Pons (tissue), 1 donor: ENCODE measurements at regions not wholly inside any gene's neighbourhood (a gene's known extent, or its start where the extent isn't known, plus 50 kb on each side); places are given as distances from the start of the nearest gene placed in this dataset.

Experiments
- DNase-seq: peaks from one replicate; pipeline ENCODE4 v3.0.0-alpha.2; 2016; ENCODE audit warnings: low spot score

DNA sequence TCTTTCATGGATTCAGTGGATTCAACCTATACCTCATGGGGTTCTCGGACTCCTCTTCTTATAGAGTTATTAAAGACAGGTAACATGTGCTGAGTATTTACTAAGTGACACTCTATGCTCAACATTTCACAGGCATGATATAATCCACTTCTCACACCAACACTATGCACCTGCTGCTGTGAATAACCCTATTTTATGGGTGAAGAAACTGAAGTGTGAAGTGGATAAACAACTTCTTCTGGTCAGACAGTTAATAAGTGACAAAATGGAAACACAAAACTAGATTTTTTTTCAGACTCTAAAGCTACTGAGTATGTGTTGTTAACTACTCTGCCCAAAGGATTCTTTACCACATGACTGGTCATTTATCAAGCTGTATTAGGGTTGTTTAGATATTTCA is 403.5 kb downstream of the DIPK2A start:
- DNase-seq: no peak

DNA sequence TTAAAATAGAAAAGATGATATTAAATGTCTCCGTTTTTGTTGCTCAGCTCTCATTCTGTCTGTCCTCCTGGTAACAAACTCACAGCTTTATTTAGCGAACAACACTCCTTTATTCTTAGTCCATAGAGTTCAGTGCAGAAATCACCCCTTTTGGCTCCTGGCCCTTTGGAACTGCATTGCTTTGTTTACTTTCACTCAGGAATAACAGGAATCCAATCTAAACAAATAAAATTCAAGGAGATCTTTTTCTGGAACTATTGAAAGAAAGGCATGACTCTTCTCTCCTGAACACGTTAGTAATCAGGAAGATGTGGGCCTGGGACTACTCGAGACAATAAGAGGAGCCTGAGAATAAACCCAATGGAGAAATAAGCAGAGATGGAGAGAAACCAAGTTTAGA is 409.2 kb downstream of the DIPK2A start:
- peak; percentile 95 for DNase-seq

DNA sequence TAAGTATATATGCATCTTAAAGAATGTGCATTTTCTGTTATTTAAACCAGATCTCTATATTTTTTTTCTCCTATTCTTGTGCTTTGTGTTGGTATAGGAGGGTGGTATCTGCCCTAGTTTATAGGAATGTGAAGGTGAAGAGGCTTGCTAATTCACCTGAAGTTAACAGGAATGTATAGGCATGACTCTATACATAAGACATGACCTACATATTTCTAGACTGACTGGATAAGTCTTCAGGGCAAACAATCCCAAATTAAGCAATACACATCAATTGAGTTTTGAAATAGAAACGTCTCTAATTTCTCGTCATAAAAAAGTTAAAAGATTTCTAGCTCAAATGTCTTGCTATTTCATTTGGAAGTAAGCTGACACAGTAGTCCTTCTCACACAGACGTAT is 410.0 kb downstream of the DIPK2A start:
- DNase-seq: no peak

DNA sequence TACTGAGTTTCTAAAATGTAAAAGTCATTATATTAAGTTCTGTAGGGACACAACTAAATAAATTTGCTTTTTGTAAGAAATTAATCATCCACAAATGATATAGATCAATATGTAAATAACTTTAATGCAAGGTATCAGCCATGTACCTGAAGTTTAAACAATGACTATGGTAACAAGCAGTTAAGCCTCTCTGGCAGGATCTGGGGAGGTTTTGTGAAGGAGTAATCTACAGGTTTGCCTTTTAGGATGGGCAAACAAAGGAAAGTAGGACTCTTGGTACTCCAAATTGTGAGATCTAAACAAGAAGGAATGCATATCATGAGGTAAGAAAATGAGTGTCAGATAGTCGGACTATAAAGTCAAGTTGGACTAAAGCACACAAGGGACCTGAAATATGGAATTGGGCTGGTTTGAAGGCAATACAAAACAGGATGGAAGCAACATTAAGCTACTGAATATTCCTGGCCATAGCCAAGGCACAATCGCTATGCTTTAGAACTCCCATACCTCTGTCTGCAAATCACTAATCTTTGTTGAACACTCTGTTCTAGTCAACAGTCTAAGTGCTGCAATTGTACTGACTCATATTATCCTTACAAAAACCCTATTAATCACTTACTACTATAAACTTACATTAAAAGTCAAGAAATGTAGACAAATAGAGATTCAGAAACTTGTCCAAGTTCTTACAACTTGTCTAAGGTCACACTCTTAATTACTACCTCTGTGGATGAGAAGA is 412.8 kb downstream of the DIPK2A start:
- no peak for DNase-seq

DNA sequence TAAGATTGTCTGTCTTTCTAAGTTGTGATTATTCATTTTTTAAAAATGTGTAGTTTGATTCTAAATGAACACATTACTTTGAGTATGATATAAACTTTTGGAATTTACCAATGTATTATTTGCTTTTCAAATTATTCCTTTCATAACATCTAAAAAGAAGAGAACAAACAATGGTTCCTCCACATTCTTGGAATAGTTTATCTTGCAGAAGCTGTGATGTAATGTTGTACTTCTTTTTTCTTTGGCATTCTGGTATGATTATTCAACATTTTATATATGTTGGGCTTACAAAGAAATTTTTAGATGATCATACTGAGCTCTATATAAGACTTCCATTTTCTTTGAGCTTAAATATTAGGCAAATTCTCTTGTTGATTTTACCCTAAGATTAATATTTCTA is 419.2 kb downstream of the DIPK2A start:
- DNase-seq: no peak

DNA sequence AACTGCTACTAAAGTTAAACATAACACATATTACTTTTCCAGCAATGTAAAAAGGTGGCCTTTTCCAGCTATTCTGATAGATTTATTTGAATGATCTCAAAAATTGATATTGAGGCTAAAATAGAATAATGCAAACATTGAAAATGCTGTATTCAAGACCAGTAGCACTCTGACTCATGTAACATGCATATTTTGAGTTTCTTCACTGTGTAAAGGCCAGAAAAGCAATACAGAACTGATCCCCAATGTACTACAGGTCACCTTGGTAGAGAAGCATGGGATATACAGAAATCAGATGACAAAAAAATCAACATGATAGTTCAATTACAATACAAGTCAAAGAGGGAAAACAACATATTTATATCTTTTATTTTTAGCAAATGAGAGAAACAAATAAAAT is 419.6 kb downstream of the DIPK2A start:
- no peak for DNase-seq

DNA sequence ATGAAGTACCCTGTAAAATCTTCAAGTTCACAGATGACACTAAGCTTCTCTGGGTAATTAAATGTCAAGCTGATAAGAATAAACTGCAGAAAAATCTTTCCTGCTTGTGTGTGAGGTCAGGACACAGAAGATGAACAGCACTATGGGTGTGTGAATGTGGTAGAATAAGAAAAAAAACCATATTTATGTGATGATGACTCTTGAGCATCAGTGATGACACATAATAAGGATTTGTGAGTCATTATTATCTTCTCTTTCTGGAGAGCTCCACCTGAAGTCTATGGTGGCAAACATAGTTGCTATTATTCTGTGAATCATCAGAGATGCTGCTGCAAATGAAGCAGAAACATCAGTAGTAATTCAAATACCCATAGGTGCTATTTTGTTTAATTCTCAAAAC is 422.4 kb downstream of the DIPK2A start:
- no peak for DNase-seq

DNA sequence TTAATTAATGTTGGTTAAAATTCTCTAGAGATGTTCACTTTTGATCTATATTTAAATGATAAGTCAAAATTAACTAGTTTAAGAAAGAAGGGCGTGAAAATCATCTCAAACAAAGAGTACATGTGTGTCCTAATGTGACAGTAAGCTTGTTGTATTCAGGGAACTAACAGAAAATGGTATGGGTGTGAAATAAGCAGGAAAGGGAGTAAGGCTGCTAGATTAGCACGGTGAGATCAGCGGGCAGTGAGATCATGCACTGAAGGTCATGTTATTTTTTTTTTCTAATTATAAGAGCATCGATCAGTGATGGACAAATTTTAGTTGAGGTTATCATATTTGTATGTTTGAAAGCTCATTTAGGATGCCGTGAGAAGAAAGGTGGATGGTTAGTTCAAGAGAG is 430.8 kb downstream of the DIPK2A start:
- DNase-seq: no peak

DNA sequence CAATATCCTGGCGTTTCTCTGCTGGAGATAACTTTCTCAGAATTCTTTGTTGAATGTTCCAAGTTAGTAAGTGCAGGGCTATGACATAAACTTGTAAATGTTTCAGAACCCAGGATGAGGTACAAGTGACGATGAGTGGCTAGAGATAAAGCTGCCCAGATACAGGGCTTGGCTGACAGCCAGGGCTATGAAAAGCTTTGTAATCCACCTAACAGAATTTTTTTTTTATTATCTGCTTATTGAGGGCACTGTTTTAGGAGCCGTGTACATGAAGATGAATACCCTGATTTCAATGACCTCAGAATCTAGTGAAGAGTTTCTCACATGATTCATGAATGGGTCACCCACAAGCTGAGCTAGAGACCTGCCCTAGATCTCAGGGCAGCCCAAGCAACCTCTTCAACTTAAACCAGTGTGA is 431.4 kb downstream of the DIPK2A start:
- no peak for DNase-seq

DNA sequence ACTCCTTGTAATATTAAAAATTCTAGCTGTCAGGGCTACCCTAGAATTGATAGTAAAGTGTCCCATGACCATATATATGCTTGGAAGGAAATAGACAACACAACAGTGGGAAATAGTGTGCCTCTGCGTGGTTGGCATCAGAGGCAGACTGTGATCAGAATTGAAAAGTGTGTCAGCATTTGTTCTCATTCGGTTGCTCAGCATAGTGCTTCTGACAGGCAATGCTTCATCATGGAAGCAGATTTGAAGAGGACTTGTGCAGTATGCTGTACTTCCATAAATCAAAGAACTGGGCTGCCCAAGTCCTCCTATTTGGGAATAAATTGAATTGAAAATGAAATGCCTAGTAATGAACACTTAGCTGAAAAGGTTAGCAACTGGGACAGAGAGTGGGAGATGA is 435.7 kb downstream of the DIPK2A start:
- peak; percentile 59 for DNase-seq

DNA sequence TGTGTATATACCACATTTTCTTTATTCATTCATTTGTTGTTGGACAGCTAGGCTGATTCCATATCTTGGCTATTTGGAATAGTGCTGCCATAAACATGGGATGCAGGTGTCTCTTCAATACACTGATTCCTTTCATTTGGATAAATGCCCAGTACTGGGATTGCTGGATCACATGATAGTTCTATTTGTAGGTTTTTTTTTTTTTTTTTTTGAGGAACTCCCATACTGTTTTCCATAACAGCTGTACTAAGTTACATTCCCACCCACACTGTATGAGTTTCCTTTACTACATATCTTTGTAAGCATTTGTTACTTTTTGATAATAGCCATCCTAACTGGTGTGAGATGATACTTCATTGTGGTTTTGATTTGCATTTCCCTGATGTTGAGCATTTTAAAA is 437.7 kb downstream of the DIPK2A start:
- no peak for DNase-seq

DNA sequence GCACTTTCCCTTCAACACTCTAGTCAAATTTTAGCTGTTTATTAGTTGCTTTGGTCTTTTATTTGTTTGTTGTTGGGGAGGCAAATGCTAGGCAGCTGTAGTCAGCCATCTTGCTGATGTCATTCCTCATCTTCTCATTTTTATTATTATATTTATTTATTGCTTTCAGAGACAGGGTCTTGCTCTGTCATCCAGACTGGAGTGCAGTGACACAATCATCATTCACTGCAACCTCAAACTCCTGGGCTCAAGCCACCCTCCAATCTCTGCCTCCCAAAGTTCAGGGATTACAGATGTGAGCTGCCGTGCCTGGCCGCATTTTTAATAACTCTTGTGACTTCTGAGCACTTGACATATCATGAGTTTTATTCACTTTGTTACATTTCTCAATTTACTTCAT is 441.4 kb downstream of the DIPK2A start:
- DNase-seq: no peak

DNA sequence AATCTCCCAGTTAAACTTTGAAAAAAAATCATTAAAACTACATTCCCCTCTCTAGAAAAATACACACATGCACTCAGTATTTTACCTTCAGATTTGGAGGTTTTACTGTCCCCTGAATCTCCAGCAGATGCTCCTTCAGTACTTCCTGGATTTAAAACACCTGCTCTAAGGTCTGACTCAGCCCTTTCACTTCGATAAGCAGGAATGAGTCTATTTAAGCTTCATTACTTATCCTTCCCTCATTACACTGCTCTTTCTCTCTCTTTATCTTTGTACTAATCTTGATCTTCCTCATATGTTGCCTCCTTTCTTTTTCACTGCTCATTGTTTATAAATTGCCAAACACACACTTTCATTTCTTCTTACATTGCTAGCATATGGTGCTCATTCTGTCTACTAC is 443.9 kb downstream of the DIPK2A start:
- no peak for DNase-seq

DNA sequence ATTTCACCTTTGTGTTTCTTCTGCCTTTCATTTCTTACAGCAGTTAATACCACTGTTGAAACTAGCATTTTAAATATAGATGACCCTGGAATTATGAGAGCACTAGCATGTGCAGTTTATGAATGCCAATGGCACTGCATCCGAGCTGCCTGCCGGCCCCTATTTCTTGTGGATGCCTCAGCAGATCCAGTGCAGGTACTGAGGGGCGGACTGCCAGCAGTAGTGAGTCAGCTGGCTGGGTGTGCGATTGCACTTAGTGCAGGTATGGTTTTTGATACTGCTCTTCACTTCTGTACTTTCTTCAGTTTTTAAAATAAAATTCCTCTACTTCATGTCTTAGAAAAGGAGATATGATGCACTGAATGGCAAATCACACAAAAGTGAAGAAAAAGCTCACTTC is 453.0 kb downstream of the DIPK2A start:
- DNase-seq: no peak

DNA sequence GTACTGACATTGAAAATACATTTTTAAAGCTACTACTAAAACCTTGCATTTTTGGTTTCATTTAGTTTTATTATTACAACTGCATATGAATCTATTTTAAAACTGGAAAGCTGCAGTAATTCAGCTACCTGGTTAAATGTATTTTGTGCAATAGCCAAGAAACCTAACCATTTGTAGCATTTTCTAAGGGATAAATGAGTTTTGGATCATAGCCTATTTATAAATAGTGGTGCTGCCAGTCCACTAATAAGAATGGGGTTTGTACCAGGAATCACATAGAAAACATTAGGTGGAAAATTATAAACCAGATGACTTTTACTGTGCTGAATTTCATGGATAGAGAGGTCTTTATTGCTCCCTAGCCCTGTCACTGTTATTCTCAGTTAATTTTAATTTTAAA is 454.7 kb downstream of the DIPK2A start:
- no peak for DNase-seq

DNA sequence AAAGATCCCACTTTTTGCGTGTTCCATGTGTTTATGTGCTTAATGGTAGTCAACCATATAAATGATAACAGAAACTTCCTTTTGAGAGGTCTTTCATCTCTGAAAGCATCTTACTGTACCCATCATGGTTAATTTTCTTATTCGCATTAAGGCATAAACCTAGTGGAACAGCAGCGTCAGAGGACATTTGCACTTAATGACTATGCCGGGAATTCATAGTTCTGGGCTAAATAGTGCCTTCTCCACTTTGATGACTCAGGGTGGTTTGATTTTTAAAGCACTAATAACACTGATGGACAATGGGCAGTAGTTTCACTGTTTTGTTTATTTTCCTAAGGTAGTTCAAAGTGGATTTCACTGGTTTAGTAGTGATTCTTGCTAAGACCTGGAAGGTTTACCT is 455.3 kb downstream of the DIPK2A start:
- no peak for DNase-seq

DNA sequence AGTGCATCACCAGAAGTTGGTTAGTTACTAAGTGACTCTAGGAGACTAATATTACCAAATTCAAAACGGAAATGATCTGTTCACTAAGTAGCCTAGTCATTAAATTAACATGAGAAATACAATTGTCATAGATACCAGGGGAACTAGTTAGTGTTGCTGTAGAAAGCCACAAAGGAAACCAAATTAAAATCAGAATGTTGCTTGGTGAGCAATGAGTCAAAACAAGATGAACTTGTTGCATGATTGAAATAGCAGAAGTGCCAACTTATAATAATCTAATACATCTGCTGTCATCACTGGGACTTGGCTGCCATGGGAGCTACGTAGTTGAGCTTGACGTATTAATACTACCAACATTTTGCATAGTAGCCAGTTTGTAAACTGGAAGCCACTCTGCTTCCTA is 458.1 kb downstream of the DIPK2A start:
- no peak for DNase-seq

DNA sequence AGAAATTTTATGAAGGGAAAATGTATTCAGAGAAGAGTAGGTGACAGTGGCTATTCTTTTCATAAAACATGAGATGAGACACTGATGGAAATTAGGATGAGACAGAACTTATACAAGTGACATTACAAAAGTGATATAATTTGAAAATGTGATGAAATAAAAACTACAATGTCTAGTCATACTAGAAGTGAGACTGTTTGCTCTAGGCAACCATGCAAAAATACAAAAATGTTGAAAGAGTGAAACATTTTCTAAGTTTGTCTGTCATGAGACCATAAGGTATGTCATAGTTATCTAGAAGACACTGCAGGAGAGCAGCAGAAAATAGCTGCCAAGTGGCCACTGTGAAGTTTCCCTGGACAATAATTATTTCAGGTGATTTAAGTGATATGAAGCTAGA is 459.5 kb downstream of the DIPK2A start:
- no peak for DNase-seq

DNA sequence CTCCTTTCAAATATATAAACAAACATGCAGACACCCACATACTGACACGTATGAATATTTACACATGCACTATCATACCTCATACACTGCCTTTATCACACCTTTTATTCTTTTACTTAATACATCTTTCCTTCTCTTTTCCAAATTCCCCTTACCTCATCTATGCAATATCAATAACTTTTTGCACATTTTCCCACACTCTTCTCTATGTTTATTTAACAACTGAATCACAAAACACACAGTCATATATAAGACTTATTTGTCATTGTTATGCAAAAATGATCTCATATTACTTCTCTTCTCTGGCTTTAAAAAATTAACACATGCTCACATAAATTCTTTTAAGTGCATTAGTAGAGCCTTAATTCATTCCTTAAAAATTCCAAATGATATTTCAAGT is 461.4 kb downstream of the DIPK2A start:
- DNase-seq: no peak

DNA sequence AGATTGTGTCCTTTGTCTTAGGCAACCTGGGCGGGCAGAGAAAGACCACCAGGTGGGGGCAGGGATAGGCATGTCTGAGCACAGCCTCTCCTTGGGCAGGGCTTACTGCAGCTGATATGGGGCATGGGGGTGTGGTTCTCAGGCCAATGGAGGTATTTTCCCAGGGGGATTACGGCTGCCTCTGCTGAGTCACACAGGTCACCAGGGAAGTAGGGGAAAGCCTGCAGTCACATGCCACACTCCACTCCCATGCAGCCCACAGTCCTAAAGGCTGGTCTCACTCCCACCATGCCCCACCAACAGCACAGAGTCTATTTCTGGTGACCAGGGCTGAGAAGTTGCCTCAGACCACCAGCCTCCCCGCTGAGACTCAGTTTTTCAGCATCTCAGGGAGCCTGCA is 466.4 kb downstream of the DIPK2A start:
- no peak for DNase-seq

DNA sequence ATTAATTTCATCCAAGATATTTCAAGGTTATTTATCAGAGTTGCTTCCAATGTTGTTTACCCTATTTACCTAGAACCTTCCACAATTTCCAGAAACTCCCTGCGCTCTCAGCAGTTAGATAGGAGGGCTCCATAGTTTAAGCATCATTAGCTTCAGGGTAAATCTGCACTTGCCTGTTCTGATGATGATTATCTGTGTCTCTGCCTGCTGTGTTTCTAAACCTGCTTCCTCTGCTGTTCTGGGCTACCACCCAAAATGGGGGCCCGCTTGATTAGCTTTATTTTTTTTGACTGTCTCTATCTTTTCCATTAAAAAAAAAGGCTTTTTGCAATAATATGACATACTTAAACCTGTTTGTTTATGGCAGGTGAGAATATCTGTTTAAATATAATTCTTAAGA is 472.4 kb downstream of the DIPK2A start:
- DNase-seq: no peak

DNA sequence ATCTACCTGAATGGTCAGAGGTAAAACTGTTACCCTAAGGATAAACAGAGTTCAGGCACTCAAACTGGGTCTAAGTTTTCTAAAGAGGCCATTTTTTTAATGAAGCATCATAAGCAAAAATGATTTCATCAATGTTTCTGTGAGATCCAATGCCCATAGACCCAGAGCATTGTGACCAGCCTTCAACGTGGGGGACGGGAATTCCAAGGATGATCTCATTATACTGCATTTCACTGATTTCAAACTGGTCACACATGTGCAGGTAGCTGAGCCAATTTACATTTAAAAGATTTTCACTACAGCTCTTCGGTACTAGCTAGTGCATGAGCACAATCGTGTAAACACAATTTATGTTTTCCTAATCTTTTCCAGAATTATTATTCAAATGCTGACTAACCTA is 472.9 kb downstream of the DIPK2A start:
- no peak for DNase-seq

DNA sequence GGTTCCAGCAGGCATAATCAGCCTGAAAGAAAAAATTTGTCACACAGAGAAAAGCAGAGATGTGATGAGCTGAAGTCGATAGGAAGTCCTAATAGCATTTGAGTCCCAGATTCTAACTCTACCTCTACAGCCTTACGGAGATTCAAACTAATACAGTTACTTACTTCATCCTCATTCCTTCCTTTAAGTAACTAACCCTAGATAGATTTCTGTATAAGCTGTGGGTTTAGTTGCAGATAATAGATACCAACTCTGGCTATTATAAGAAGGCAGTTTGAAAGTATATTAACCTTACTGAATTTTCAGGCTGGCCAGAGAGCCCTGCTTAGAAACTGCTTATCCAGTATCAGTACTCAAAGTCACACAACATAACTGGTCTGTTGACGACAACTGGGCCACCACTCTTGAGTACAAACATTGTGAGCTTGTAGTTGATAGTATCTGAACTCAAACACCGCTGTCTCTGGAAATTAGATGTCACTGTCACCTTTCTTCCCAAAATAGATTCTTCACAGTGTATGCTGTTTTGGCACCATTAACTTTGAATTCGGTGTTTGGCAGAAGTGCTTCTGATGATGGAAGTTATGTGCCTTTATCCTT is 484.3 kb downstream of the DIPK2A start:
- no peak for DNase-seq

DNA sequence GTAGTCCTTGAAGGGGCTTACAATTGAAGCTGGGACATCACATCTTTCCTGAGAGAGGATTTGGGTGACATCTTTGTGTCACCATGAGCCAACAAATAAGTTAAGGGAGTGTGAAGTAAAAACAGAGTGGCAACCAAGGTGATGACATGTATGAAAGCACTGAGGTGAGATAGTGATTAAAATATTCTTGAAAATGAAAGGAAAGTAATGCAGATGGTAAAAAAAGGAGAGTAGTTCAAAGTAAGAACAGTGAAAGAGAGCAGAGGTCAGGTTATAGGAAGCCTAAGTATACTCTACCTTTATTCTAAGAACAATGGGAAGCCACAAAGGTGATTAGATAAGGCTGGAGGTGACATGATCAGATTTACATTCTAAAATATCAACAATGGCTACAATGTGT is 486.1 kb downstream of the DIPK2A start:
- no peak for DNase-seq
